Activated T-cell treated with anti-CD3 and anti-CD28 coated beads, Interleukin-2, amount 50 U/mL, for 24 hours (primary cell): ENCODE measurements at regions not wholly inside any gene's neighbourhood (a gene's known extent, or its start where the extent isn't known, plus 50 kb on each side); places are given as distances from the start of the nearest gene placed in this dataset.
"Not testable (repeated sequence)": the region's sequence is repeated elsewhere in the genome, so short reads cannot be mapped to it uniquely, and the experiment has no call there.

ENCODE experiments used
- DNase-seq: peaks from one replicate; pipeline ENCODE4 v3.0.0-alpha.2; 2020
- H3K27ac Mint-ChIP-seq: 2 replicates; pipeline ENCODE4 v1.8.0; 2020; ENCODE audit warnings: mild to moderate bottlenecking, mixed read lengths
- H3K27me3 Mint-ChIP-seq: 2 replicates; pipeline ENCODE4 v1.8.0; 2020; ENCODE audit warnings: mixed read lengths
- H3K36me3 Mint-ChIP-seq: 2 replicates; pipeline ENCODE4 v1.8.0; 2020; ENCODE audit warnings: low read depth, mixed read lengths
- H3K4me1 Mint-ChIP-seq: 2 replicates; pipeline ENCODE4 v1.8.0; 2020; ENCODE audit warnings: low read depth, mixed read lengths
- H3K4me3 Mint-ChIP-seq: 2 replicates; pipeline ENCODE4 v1.8.0; 2020; ENCODE audit warnings: mild to moderate bottlenecking, moderate library complexity, mixed read lengths
- H3K9me3 Mint-ChIP-seq: 2 replicates; pipeline ENCODE4 v1.8.0; 2020; ENCODE audit warnings: mixed read lengths

GRCh38 chr2:118752762-118753429 lies 94.6 kb downstream of the EN1 start:
- no peak overlapping the region for H3K4me3 Mint-ChIP-seq
- no peaks in the 10 kb centered on the region for H3K9me3 Mint-ChIP-seq
- H3K36me3 Mint-ChIP-seq = no peaks in the 10 kb centered on the region
- H3K27me3 Mint-ChIP-seq = peaks cover 29% of the 10 kb centered on the region
- DNase-seq = no peak
- H3K27ac Mint-ChIP-seq = no peak overlapping the region
- H3K4me1 Mint-ChIP-seq = no peaks in the 10 kb centered on the region

- Mint-ChIP-seq H3K4me1 (no peaks in the 10 kb centered on the region), H3K9me3 (no peaks in the 10 kb centered on the region), H3K27ac (no peak overlapping the region)
Measured at GRCh38 chr2:118750959-118751565, 96.4 kb downstream of the EN1 start.

GRCh38 chr2:118748245-118748885 lies 99.1 kb downstream of the EN1 start:
- Mint-ChIP-seq H3K36me3 (no peaks in the 10 kb centered on the region), H3K4me3 (no peak overlapping the region), H3K9me3 (peaks cover 18% of the 10 kb centered on the region), H3K27ac (no peak overlapping the region), H3K27me3 (peaks cover 20% of the 10 kb centered on the region), H3K4me1 (no peaks in the 10 kb centered on the region)
- DNase-seq = no peak

More at GRCh38 chr2:118750959-118751565, 96.4 kb downstream of the EN1 start:
- H3K36me3 Mint-ChIP-seq = no peaks in the 10 kb centered on the region
- peaks cover 20% of the 10 kb centered on the region for H3K27me3 Mint-ChIP-seq
- no peak overlapping the region for H3K4me3 Mint-ChIP-seq
- DNase-seq = no peak

- no peak for DNase-seq
- H3K36me3 Mint-ChIP-seq = no peaks in the 10 kb centered on the region
- H3K9me3 Mint-ChIP-seq = peaks cover 18% of the 10 kb centered on the region
- no peak overlapping the region for H3K4me3 Mint-ChIP-seq
- H3K27me3 Mint-ChIP-seq = peaks cover 19% of the 10 kb centered on the region
- no peaks in the 10 kb centered on the region for H3K4me1 Mint-ChIP-seq
- H3K27ac Mint-ChIP-seq = no peak overlapping the region
Measured at GRCh38 chr2:118747637-118748036, 99.8 kb downstream of the EN1 start.

- Mint-ChIP-seq H3K27ac (no peak overlapping the region), H3K4me3 (no peak overlapping the region), H3K4me1 (no peaks in the 10 kb centered on the region), H3K36me3 (no peaks in the 10 kb centered on the region), H3K27me3 (peaks cover 15% of the 10 kb centered on the region), H3K9me3 (peaks cover 18% of the 10 kb centered on the region)
- DNase-seq = no peak
Measured at GRCh38 chr2:118747066-118747465, 100.4 kb downstream of the EN1 start.

- not testable (repeated sequence) for H3K27ac Mint-ChIP-seq, H3K4me1 Mint-ChIP-seq, H3K4me3 Mint-ChIP-seq, DNase-seq, H3K36me3 Mint-ChIP-seq
- peaks cover 18% of the 10 kb centered on the region for H3K9me3 Mint-ChIP-seq
- H3K27me3 Mint-ChIP-seq = peaks cover 19% of the 10 kb centered on the region
Measured at GRCh38 chr2:118744682-118745181, 102.7 kb downstream of the EN1 start.

GRCh38 chr2:118738524-118739308 lies 108.7 kb downstream of the EN1 start:
- no peak for DNase-seq
- Mint-ChIP-seq H3K4me3 (no peak overlapping the region), H3K4me1 (no peaks in the 10 kb centered on the region), H3K27ac (no peak overlapping the region), H3K27me3 (peaks cover 21% of the 10 kb centered on the region), H3K36me3 (no peaks in the 10 kb centered on the region), H3K9me3 (peaks cover 2% of the 10 kb centered on the region)

- no peak overlapping the region for H3K27ac Mint-ChIP-seq
- no peaks in the 10 kb centered on the region for H3K4me1 Mint-ChIP-seq
- DNase-seq = no peak
- no peak overlapping the region for H3K4me3 Mint-ChIP-seq
- no peaks in the 10 kb centered on the region for H3K36me3 Mint-ChIP-seq
- H3K9me3 Mint-ChIP-seq = no peaks in the 10 kb centered on the region
- H3K27me3 Mint-ChIP-seq = peaks cover 21% of the 10 kb centered on the region
Measured at GRCh38 chr2:118738106-118738505, 109.3 kb downstream of the EN1 start.

- Mint-ChIP-seq H3K27ac (no peak overlapping the region), H3K4me1 (no peaks in the 10 kb centered on the region), H3K27me3 (peaks cover 21% of the 10 kb centered on the region), H3K4me3 (no peak overlapping the region), H3K9me3 (no peaks in the 10 kb centered on the region), H3K36me3 (no peaks in the 10 kb centered on the region)
- DNase-seq = no peak
Measured at GRCh38 chr2:118737684-118738083, 109.8 kb downstream of the EN1 start.

- H3K27ac Mint-ChIP-seq = no peak overlapping the region
- H3K4me3 Mint-ChIP-seq = no peak overlapping the region
- DNase-seq = no peak
- H3K9me3 Mint-ChIP-seq = peaks cover 5% of the 10 kb centered on the region
- no peaks in the 10 kb centered on the region for H3K4me1 Mint-ChIP-seq
- H3K36me3 Mint-ChIP-seq = no peaks in the 10 kb centered on the region
- peaks cover 14% of the 10 kb centered on the region for H3K27me3 Mint-ChIP-seq
Measured at GRCh38 chr2:118732432-118732831, 115.0 kb downstream of the EN1 start.

GRCh38 chr2:118731413-118731812 lies 116.0 kb downstream of the EN1 start:
- no peak overlapping the region for H3K4me3 Mint-ChIP-seq
- no peak for DNase-seq
- peaks cover 14% of the 10 kb centered on the region for H3K27me3 Mint-ChIP-seq
- H3K36me3 Mint-ChIP-seq = no peaks in the 10 kb centered on the region
- no peak overlapping the region for H3K27ac Mint-ChIP-seq
- peaks cover 5% of the 10 kb centered on the region for H3K9me3 Mint-ChIP-seq
- H3K4me1 Mint-ChIP-seq = no peaks in the 10 kb centered on the region

GRCh38 chr2:118730405-118730804 lies 117.0 kb downstream of the EN1 start:
- Mint-ChIP-seq H3K27ac (no peak overlapping the region), H3K4me1 (no peaks in the 10 kb centered on the region), H3K9me3 (peaks cover 5% of the 10 kb centered on the region), H3K36me3 (no peaks in the 10 kb centered on the region), H3K4me3 (no peak overlapping the region), H3K27me3 (peaks cover 16% of the 10 kb centered on the region)
- DNase-seq = no peak

- Mint-ChIP-seq H3K36me3 (no peaks in the 10 kb centered on the region), H3K4me3 (no peak overlapping the region), H3K4me1 (no peaks in the 10 kb centered on the region), H3K27ac (no peak overlapping the region), H3K27me3 (peaks cover 17% of the 10 kb centered on the region), H3K9me3 (peaks cover 5% of the 10 kb centered on the region)
- DNase-seq = no peak
Measured at GRCh38 chr2:118729760-118730159, 117.7 kb downstream of the EN1 start.

GRCh38 chr2:118728984-118729383 lies 118.5 kb downstream of the EN1 start:
- no peak for DNase-seq
- no peaks in the 10 kb centered on the region for H3K36me3 Mint-ChIP-seq
- H3K9me3 Mint-ChIP-seq = peaks cover 5% of the 10 kb centered on the region
- H3K27me3 Mint-ChIP-seq = peaks cover 15% of the 10 kb centered on the region
- H3K4me1 Mint-ChIP-seq = no peaks in the 10 kb centered on the region
- no peak overlapping the region for H3K4me3 Mint-ChIP-seq
- H3K27ac Mint-ChIP-seq = no peak overlapping the region
